ENCODE measurements at regions not wholly inside any gene's neighbourhood (a gene's known extent, or its start where the extent isn't known, plus 50 kb on each side); places are given as distances from the start of the nearest gene placed in this dataset.
A peak's percentile ranks its signal among the peaks of the same experiment; 100 is the strongest.

DNA sequence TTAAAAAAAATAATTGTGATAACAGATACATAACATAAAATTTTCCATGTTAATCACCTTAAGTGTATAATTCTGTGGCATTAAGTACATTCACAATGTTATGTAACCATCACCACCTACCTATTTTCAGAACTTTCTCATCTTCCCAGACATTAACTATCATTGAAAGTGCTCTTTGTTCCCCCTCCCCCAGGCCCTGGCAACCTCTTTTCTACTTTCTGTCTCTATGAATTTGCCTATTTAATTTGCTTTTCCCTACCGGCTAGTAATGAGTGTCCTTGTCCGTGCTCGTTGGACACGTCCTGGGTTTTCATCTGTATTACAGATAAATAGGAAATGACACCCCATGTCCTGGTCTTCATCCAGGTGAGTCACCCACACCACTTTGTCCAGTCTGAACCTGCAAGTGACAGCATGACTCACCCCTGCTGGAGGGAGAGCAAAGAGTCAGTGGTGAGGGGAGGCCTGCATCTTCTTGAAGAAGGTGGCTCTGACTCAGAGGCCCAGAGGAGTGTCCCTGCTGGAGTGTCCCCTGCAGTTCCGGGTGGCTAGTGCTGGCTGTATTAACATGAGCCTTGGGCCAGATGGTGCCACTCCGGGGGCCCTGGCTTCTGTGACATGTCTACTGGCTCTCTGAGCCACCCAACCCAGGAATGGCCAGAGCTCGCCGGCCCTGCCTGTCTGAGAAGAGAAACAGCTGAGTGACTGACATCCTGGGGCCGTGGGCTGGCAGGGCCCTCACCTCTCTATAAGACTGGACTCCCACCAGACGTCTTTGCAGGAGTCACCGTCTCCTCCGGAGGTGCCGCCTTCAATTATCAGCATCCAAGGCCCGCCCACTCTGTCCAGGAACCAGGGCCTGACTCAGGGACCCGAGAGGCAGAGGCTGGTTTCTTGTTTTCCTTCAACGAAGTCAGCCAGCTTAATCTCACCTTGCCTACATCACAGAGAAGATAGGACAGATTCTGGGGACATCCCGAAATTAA is 503.2 kb upstream of the MKI67 start (continued):
- TF ChIP-seq STAT6 (CRISPR knock-in tag; IDR thresholded peaks at IDR 0.05) (no peak), MAZ (CRISPR knock-in tag; conservative IDR thresholded peaks at IDR 0.05 in 1 of 2, IDR thresholded peaks at IDR 0.05 in 1 of 2) (no peak), MGA (IDR thresholded peaks at IDR 0.05) (0 out of 2 replicates have a peak, but pooled peaks have one; percentile 19), GATAD2A (IDR thresholded peaks at IDR 0.05) (no peak), PTRF (tag; IDR thresholded peaks at IDR 0.05) (no peak), ZNF133 (CRISPR knock-in tag; IDR thresholded peaks at IDR 0.05) (no peak), ZBTB5 (IDR thresholded peaks at IDR 0.05) (no peak), FOSL1 (tag; conservative IDR thresholded peaks at IDR 0.05) (peak; percentile 96), ZFX (CRISPR knock-in tag; IDR thresholded peaks at IDR 0.05) (peak; percentile 28; the same call in 1 of the 2 replicates), CBFA2T3 (IDR thresholded peaks at IDR 0.05) (0 out of 2 replicates have a peak, but pooled peaks have one; percentile 40)

Measured in K562 (cell line).